IMR-90 (cell line): ENCODE measurements at regions not wholly inside any gene's neighbourhood (a gene's known extent, or its start where the extent isn't known, plus 50 kb on each side); places are given as distances from the start of the nearest gene placed in this dataset.

Source experiments
- ATAC-seq: fragments of 200-7000 bp; cut with Tn5 transposase; 2 replicates; pipeline ENCODE4 v1.9.1; 2020; ENCODE audit warnings: low read depth, mild to moderate bottlenecking, moderate library complexity
- BruUV-seq: library from RNA; stranded (reverse); fragments of 400-500 nt; replicated peaks from 2 replicates; lab custom pipeline; 2021; lab: Mats Ljungman, UMichigan
- CTCF ChIA-PET: fragments of 300-600 bp; formaldehyde crosslinking; extraction: SDS; loops from one replicate; lab custom pipeline; 2021; ENCODE audit warnings: antibody characterized with exemption; lab: Yijun Ruan, JAX
- POLR2A ChIA-PET: fragments of 300-600 bp; sonication (Branson Sonifier 250); formaldehyde crosslinking; loops from one replicate; lab custom pipeline; 2022; ENCODE audit warnings: antibody characterized with exemption; ENCODE audit not compliant: unreplicated experiment; lab: Charles Lee
- DNase-seq: peaks from one replicate; pipeline ENCODE4 v3.0.0; 2013
- H2AFZ ChIP-seq: replicated peaks from 2 replicates; pipeline ENCODE3; 2013; ENCODE audit warnings: low read length, mild to moderate bottlenecking; ENCODE audit not compliant: poor library complexity
- H2AK5ac ChIP-seq: 2 replicates; pipeline ENCODE4 v1.6.1; 2013; ENCODE audit warnings: low read depth, low read length, inconsistent platforms
- H2AK9ac ChIP-seq: replicated peaks from 2 replicates; pipeline ENCODE3; 2013; ENCODE audit warnings: mild to moderate bottlenecking, low read depth, low read length, moderate library complexity; ENCODE audit not compliant: poor library complexity
- H2BK120ac ChIP-seq: 2 replicates; pipeline ENCODE4 v1.6.1; 2013; ENCODE audit warnings: low read depth, low read length, inconsistent platforms
- H2BK15ac ChIP-seq: 3 replicates; pipeline ENCODE4 v1.6.1; 2013; ENCODE audit warnings: low read depth, low read length, inconsistent platforms
- H2BK20ac ChIP-seq: 2 replicates; pipeline ENCODE4 v1.6.1; 2013; ENCODE audit warnings: low read depth, mild to moderate bottlenecking, inconsistent platforms, low read length, moderate library complexity
- H2BK5ac ChIP-seq: 2 replicates; pipeline ENCODE4 v1.6.1; 2013; ENCODE audit warnings: mild to moderate bottlenecking, low read depth, low read length, inconsistent platforms; ENCODE audit not compliant: poor library complexity, severe bottlenecking
- H3K14ac ChIP-seq: replicated peaks from 2 replicates; pipeline ENCODE4 v1.6.1; 2013; ENCODE audit warnings: low read depth, low read length, inconsistent platforms
- H3K18ac ChIP-seq: 2 replicates; pipeline ENCODE4 v1.6.1; 2013; ENCODE audit warnings: low read depth, low read length, control low read depth
- H3K23ac ChIP-seq: 2 replicates; pipeline ENCODE4 v1.6.1; 2013; ENCODE audit warnings: low read depth, low read length, inconsistent platforms
- H3K27ac ChIP-seq: 2 replicates; pipeline ENCODE4 v1.5.1; 2013; ENCODE audit warnings: mild to moderate bottlenecking, control low read depth, low read length; ENCODE audit not compliant: insufficient read depth
- H3K27me3 ChIP-seq: 2 replicates; pipeline ENCODE4 v1.6.1; 2013; ENCODE audit warnings: low read length; ENCODE audit not compliant: control insufficient read depth, insufficient read depth
- H3K36me3 ChIP-seq: 2 replicates; pipeline ENCODE4 v1.6.1; 2013; ENCODE audit warnings: low read length, mixed read lengths; ENCODE audit not compliant: control insufficient read depth, insufficient read depth
- H3K4ac ChIP-seq: 2 replicates; pipeline ENCODE4 v1.6.1; 2013; ENCODE audit warnings: low read depth, low read length, inconsistent platforms
- H3K4me1 ChIP-seq: 2 replicates; pipeline ENCODE4 v1.6.1; 2013; ENCODE audit warnings: low read length, mixed read lengths; ENCODE audit not compliant: control insufficient read depth, insufficient read depth
- H3K4me2 ChIP-seq: 2 replicates; pipeline ENCODE4 v1.6.1; 2013; ENCODE audit warnings: low read depth, mild to moderate bottlenecking, control low read depth, low read length, moderate library complexity
- H3K4me3 ChIP-seq: 2 replicates; pipeline ENCODE4 v1.5.1; 2013; ENCODE audit warnings: low read depth, mild to moderate bottlenecking, control low read depth, low read length, moderate library complexity; ENCODE audit not compliant: insufficient read depth
- H3K56ac ChIP-seq: 2 replicates; pipeline ENCODE4 v1.6.1; 2013; ENCODE audit warnings: low read length, inconsistent platforms; ENCODE audit not compliant: insufficient read depth; ENCODE audit errors: extremely low read depth
- H3K79me1 ChIP-seq, 2 experiments: 2 replicates each; pipeline ENCODE4 v1.6.1; 2013; ENCODE audit warnings: low read length in 2 of 2, inconsistent platforms in 1 of 2, low read depth in 1 of 2
- H3K9ac ChIP-seq: 2 replicates; pipeline ENCODE4 v1.6.1; 2013; ENCODE audit warnings: low read depth, low read length, control low read depth
- H3K9me1 ChIP-seq: 2 replicates; pipeline ENCODE4 v1.6.1; 2013; ENCODE audit warnings: low read length, inconsistent platforms; ENCODE audit not compliant: insufficient read depth
- H3K9me3 ChIP-seq: 2 replicates; pipeline ENCODE4 v1.6.1; 2013; ENCODE audit warnings: low read length; ENCODE audit not compliant: control insufficient read depth, insufficient read depth
- H4K20me1 ChIP-seq: 2 replicates; pipeline ENCODE4 v1.6.1; 2013; ENCODE audit warnings: low read length, inconsistent platforms; ENCODE audit not compliant: insufficient read depth
- H4K5ac ChIP-seq: 2 replicates; pipeline ENCODE4 v1.6.1; 2013; ENCODE audit warnings: mild to moderate bottlenecking, low read depth, low read length, control low read depth
- H4K8ac ChIP-seq, 2 experiments: 2 replicates each; pipeline ENCODE4 v1.6.1; 2013; ENCODE audit warnings: low read depth in 2 of 2, low read length in 2 of 2, control low read depth in 1 of 2, inconsistent platforms in 1 of 2
- H4K91ac ChIP-seq: 2 replicates; pipeline ENCODE4 v1.6.1; 2013; ENCODE audit warnings: low read depth, low read length, inconsistent platforms; ENCODE audit not compliant: insufficient read depth
- ELK1 ChIP-seq: fragments of 150-350 bp; IDR thresholded peaks from 2 replicates; pipeline ENCODE4 v1.6.1; 2016; ENCODE audit warnings: low read depth, mild to moderate bottlenecking, low read length, moderate library complexity, borderline replicate concordance
- WGBS, 2 experiments: methylation state at CpG; one replicate each; pipeline versions ENCODE4 v1.1.5 to v1.1.7; 2013; ENCODE audit warnings: missing lambda C conversion rate in 2 of 2; ENCODE audit not compliant: insufficient read length in 1 of 2; ENCODE audit errors: extremely low coverage in 2 of 2; 5-methylcytosine and 5-hydroxymethylcytosine counted together
- dilution Hi-C: fragments of 300-500 bp; cut with HindIII; formaldehyde crosslinking; loops from one replicate; pipeline ENCODE4 v1.14.3; 2018; ENCODE audit warnings: low sequenced_read_pairs; ENCODE audit not compliant: unreplicated experiment
- in situ Hi-C: fragments of 300-500 bp; cut with MboI; formaldehyde crosslinking; loops from 3 replicates; pipeline ENCODE4 v1.14.3; 2019; ENCODE audit warnings: low sequenced_read_pairs, inconsistent platforms, mixed read lengths
- intact Hi-C: fragments of 100-400 bp; cut with micrococcal nuclease; formaldehyde crosslinking; loops from 2 replicates; pipeline ENCODE4 v1.10.0; 2022

DNA sequence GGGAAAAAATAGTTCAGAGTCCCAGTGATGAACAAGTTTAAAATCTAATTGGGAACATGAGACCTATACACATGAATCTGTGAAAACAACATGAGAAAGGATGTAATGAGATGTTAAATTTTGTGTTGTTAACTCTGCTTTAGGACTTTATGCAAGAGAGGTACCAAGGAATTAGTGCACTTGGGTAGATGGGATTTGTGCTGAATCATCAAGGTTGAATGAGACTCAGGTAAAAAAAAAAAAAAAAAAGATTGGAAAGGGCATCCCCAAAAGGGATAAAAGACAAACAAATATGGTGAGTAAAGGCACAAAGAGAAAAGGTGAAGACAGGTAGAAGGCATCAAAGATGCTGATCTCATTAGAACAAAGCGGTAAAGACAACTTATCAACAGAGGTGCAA is 644.4 kb downstream of the CBLN4 start:
- H3K27me3 ChIP-seq = no peaks in the 10 kb centered on the region
- CTCF ChIA-PET = no interaction called here
- H3K4ac ChIP-seq = no peak overlapping the region
- no peak overlapping the region for H4K8ac ChIP-seq
- no peak overlapping the region for H4K91ac ChIP-seq
- TF ChIP-seq ELK1 = no peak
- H3K36me3 ChIP-seq = no peaks in the 10 kb centered on the region
- intact Hi-C loops = no loop called here
- dilution Hi-C loops = no loop called here
- H2AFZ ChIP-seq = no peak overlapping the region
- no peak for DNase-seq
- no peak overlapping the region for H2AK5ac ChIP-seq
- H3K9me1 ChIP-seq = no peaks in the 10 kb centered on the region
- WGBS, 2 experiments = no CpG with 5 or more reads among the region's 1 CpG
- no peak overlapping the region for H3K4me3 ChIP-seq
- H3K9ac ChIP-seq = no peak overlapping the region
- POLR2A ChIA-PET = no interaction called here
- H3K23ac ChIP-seq = no peak overlapping the region
- peaks cover 4% of the 10 kb centered on the region for H3K9me3 ChIP-seq
- no peaks in the 10 kb centered on the region for H3K4me1 ChIP-seq
- no peak overlapping the region for H2BK120ac ChIP-seq
- no peak overlapping the region for H2BK20ac ChIP-seq
- H3K27ac ChIP-seq = no peak overlapping the region
- no peak overlapping the region for H2BK15ac ChIP-seq
- ATAC-seq = no peak
- no peak overlapping the region for H3K18ac ChIP-seq
- no peak overlapping the region for H2AK9ac ChIP-seq
- H3K14ac ChIP-seq = no peak overlapping the region
- H2BK5ac ChIP-seq = no peak overlapping the region
- BruUV-seq = no TSS peak
- in situ Hi-C loops = no loop called here
- no peak overlapping the region for H3K56ac ChIP-seq
- no peaks in the 10 kb centered on the region for H3K79me1 ChIP-seq
- H3K4me2 ChIP-seq = no peak overlapping the region
- H4K5ac ChIP-seq = no peak overlapping the region
- H4K20me1 ChIP-seq = no peaks in the 10 kb centered on the region
